Nephron (organoid): ENCODE measurements at regions not wholly inside any gene's neighbourhood (a gene's known extent, or its start where the extent isn't known, plus 50 kb on each side); places are given as distances from the start of the nearest gene placed in this dataset.
A peak's percentile ranks its signal among the peaks of the same experiment; 100 is the strongest.
"Not testable (repeated sequence)": the region's sequence is repeated elsewhere in the genome, so short reads cannot be mapped to it uniquely, and the experiment has no call there.

Source experiments
- H3K27ac Mint-ChIP-seq, 3 experiments: 2 replicates each; pipeline ENCODE4 v1.8.0; 2020; ENCODE audit warnings: mixed read lengths in 3 of 3, mild to moderate bottlenecking in 2 of 3, moderate library complexity in 1 of 3
- H3K27me3 Mint-ChIP-seq: 2 replicates; pipeline ENCODE4 v1.8.0; 2021; ENCODE audit warnings: low read depth, mild to moderate bottlenecking, moderate library complexity, mixed read lengths
- H3K36me3 Mint-ChIP-seq: 2 replicates; pipeline ENCODE4 v1.8.0; 2020; ENCODE audit warnings: low read depth, mixed read lengths
- H3K4me1 Mint-ChIP-seq: 2 replicates; pipeline ENCODE4 v1.8.0; 2020; ENCODE audit warnings: mixed read lengths
- H3K4me3 Mint-ChIP-seq, 3 experiments: 2 replicates each; pipeline ENCODE4 v1.8.0; 2020; ENCODE audit warnings: mild to moderate bottlenecking in 3 of 3, mixed read lengths in 3 of 3, moderate library complexity in 2 of 3
- H3K9me3 Mint-ChIP-seq: 2 replicates; pipeline ENCODE4 v1.8.0; 2020; ENCODE audit warnings: mixed read lengths
- CTCF ChIP-seq, 3 experiments: fragments of 200-600 bp; sonication (generic); IDR thresholded peaks; one replicate each; pipeline ENCODE4 v1.5.0; 2021; ENCODE audit warnings: antibody characterized with exemption in 3 of 3; ENCODE audit not compliant: unreplicated experiment in 3 of 3

GRCh38 chr12:29889737-29890136 lies 106.0 kb upstream of the TMTC1 start:
- no peaks in the 10 kb centered on the region for H3K27me3 Mint-ChIP-seq
- peaks cover 4% of the 10 kb centered on the region for H3K4me1 Mint-ChIP-seq
- no peak overlapping the region for H3K27ac Mint-ChIP-seq
- no peak overlapping the region for H3K4me3 Mint-ChIP-seq
- peak in 1 of 3 experiments; percentile 32 for TF ChIP-seq CTCF (IDR thresholded peaks at IDR 0.05; ENCODE audit: unreplicated experiment in 3 of 3)
- H3K36me3 Mint-ChIP-seq, result no peaks in the 10 kb centered on the region
- H3K9me3 Mint-ChIP-seq, result peaks cover 8% of the 10 kb centered on the region

GRCh38 chr12:29888777-29889176 lies 105.0 kb upstream of the TMTC1 start:
- peaks cover 14% of the 10 kb centered on the region for H3K4me1 Mint-ChIP-seq
- TF ChIP-seq CTCF (IDR thresholded peaks at IDR 0.05; ENCODE audit: unreplicated experiment in 3 of 3), result no peak
- H3K27me3 Mint-ChIP-seq, result peaks cover 4% of the 10 kb centered on the region
- peaks cover 14% of the 10 kb centered on the region for H3K9me3 Mint-ChIP-seq
- no peak overlapping the region for H3K27ac Mint-ChIP-seq
- H3K36me3 Mint-ChIP-seq, result peaks cover 4% of the 10 kb centered on the region
- H3K4me3 Mint-ChIP-seq, result no peak overlapping the region

GRCh38 chr12:29884957-29885356 lies 101.2 kb upstream of the TMTC1 start:
- Mint-ChIP-seq H3K4me1 (peaks cover 34% of the 10 kb centered on the region), H3K27ac (peak overlapping the region in 1 of 3 experiments; percentile 81), H3K9me3 (peaks cover 12% of the 10 kb centered on the region)
- H3K27me3 Mint-ChIP-seq, H3K4me3 Mint-ChIP-seq, H3K36me3 Mint-ChIP-seq: not testable (repeated sequence)

- peaks cover 39% of the 10 kb centered on the region for H3K4me1 Mint-ChIP-seq
- TF ChIP-seq CTCF (IDR thresholded peaks at IDR 0.05; ENCODE audit: unreplicated experiment in 3 of 3), result no peak
- peaks cover 12% of the 10 kb centered on the region for H3K9me3 Mint-ChIP-seq
- H3K27ac Mint-ChIP-seq, result peak overlapping the region; percentile 42 to 81 (median 76)
- H3K27me3 Mint-ChIP-seq, result peaks cover 4% of the 10 kb centered on the region
- no peak overlapping the region for H3K4me3 Mint-ChIP-seq
- H3K36me3 Mint-ChIP-seq, result peaks cover 4% of the 10 kb centered on the region
These were observed 100.3 kb upstream of the TMTC1 start for GRCh38 chr12:29883941-29884554.

GRCh38 chr12:29883525-29883924 lies 99.8 kb upstream of the TMTC1 start:
- no peak overlapping the region for H3K4me3 Mint-ChIP-seq
- TF ChIP-seq CTCF (IDR thresholded peaks at IDR 0.05; ENCODE audit: unreplicated experiment in 3 of 3), result no peak
- H3K36me3 Mint-ChIP-seq, result peaks cover 4% of the 10 kb centered on the region
- peak overlapping the region; percentile 42 to 81 (median 76) for H3K27ac Mint-ChIP-seq
- peaks cover 4% of the 10 kb centered on the region for H3K27me3 Mint-ChIP-seq
- peaks cover 12% of the 10 kb centered on the region for H3K9me3 Mint-ChIP-seq
- H3K4me1 Mint-ChIP-seq, result peaks cover 39% of the 10 kb centered on the region

- peaks cover 4% of the 10 kb centered on the region for H3K36me3 Mint-ChIP-seq
- TF ChIP-seq CTCF (IDR thresholded peaks at IDR 0.05; ENCODE audit: unreplicated experiment in 3 of 3), result no peak
- peak overlapping the region; percentile 4 to 81 (median 20) for H3K27ac Mint-ChIP-seq
- peaks cover 39% of the 10 kb centered on the region for H3K4me1 Mint-ChIP-seq
- peaks cover 4% of the 10 kb centered on the region for H3K27me3 Mint-ChIP-seq
- peaks cover 12% of the 10 kb centered on the region for H3K9me3 Mint-ChIP-seq
- H3K4me3 Mint-ChIP-seq, result peak overlapping the region in 1 of 3 experiments; percentile 12
These were observed 99.1 kb upstream of the TMTC1 start for GRCh38 chr12:29882846-29883245.
